Medulla oblongata (tissue), 1 donor: ENCODE measurements at regions not wholly inside any gene's neighbourhood (a gene's known extent, or its start where the extent isn't known, plus 50 kb on each side); places are given as distances from the start of the nearest gene placed in this dataset.

Experiments
- DNase-seq: peaks from one replicate; pipeline ENCODE4 v3.0.0-alpha.2; 2015; ENCODE audit errors: extremely low spot score

DNA sequence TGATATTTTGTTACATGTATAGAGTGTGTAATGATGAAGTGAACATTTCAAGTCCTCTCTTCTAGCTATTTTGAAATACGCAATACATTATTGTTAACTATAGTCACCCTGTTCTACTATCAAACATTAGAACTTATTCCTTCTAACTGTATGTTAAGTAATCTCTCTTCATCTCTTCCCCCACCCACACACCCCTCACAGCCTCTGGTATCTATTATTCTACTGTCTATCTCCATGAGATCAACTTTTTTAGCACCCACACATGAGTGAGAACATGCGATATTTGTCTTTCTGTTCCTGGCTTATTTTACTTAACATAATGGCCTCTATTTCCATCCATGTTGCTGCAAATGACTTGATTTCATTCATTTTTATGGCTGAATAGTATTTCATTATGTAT is 57.7 kb upstream of the EGR2 start:
- DNase-seq, result no peak

DNA sequence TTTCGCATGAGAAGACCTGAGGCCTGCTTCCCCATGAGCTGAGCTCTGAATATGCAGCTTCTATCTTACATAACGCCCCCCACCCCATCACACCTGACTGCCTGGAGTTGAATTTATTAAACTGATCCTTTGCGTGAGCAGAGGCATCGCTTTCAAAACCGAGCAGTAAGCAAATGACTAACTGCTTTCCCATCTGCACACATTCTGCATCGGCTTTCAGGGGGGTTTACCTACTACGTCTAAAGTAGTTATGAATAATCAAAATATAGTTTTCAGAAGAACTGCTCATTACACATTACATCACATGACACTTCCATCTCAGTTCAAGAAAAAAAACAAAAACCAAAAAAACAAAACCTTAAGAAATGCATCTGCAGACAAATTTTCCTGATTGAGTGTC is 54.7 kb upstream of the EGR2 start:
- no peak for DNase-seq

DNA sequence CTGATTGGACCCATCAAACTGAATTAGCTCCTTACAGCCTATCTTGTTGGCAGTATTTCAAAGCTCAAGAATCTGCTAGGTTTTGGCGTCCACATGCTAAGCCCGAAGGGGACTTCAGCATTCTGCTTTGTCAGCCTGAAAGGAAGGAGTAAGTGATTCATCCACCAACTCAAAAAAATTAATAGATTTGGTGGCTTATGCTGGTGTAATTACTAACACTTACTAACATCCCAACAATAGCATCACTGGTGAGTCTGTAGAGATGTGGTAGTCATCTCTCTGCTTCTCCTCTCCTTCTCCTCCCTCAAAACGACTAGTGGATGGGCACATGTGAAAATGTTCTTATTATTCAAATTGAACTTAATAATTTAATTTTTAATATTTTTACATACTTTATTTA is 53.8 kb upstream of the EGR2 start:
- DNase-seq, result no peak

DNA sequence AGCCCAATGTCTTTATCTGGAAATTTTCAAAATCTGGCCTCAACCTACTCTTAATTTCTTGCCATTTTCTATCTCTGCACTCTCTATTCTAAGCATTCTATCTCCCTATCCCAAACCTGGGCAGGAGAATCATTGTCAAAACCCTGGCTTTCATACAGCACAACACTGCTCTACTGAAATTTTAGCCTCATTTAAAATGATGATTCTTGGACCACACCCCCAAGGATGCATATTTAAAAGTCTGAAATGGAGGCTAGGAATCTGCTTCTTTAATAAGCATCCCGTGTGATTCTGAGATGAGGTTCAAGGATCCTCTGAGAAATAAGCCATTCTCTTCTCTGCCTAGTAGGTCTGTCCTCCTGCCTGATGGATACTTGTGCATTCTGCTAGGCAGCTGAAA is 50.8 kb upstream of the EGR2 start:
- no peak for DNase-seq

DNA sequence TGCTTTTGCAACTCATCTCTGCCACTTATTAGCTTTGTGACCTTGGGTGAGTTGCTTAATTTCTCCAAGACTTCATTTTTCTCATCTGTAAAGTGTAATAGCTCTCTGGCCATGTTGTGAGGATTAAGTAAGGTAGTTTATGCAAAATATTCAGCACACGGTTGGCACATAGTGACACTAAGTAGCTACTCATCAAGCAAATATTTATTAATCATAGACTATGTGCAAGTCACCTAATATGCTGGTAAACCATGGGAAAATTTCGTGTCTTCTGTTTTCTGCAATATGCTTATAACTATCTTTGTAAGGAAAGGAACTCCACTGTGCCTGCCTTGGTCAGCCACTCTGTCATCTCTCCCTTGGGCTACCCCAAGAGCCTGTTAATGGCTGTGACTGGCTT is 50.3 kb upstream of the EGR2 start:
- DNase-seq, result no peak
